Renal pelvis (tissue), 1 donor: ENCODE measurements at regions not wholly inside any gene's neighbourhood (a gene's known extent, or its start where the extent isn't known, plus 50 kb on each side); places are given as distances from the start of the nearest gene placed in this dataset.
"Not testable (repeated sequence)": the region's sequence is repeated elsewhere in the genome, so short reads cannot be mapped to it uniquely, and the experiment has no call there.

ENCODE experiments used
- DNase-seq: peaks from one replicate; pipeline ENCODE4 v3.0.0-alpha.2; 2013

GRCh38 chr2:75896779-75897366 lies 186.2 kb upstream of the GCFC2 start:
- DNase-seq = peak; percentile 34

- DNase-seq = no peak
These were observed 183.5 kb upstream of the GCFC2 start for GRCh38 chr2:75894170-75894569.

- DNase-seq = no peak
These were observed 181.8 kb upstream of the GCFC2 start for GRCh38 chr2:75892490-75892889.

GRCh38 chr2:75882530-75882929 lies 171.8 kb upstream of the GCFC2 start:
- no peak for DNase-seq

GRCh38 chr2:75875606-75876005 lies 164.9 kb upstream of the GCFC2 start:
- not testable (repeated sequence) for DNase-seq

- not testable (repeated sequence) for DNase-seq
These were observed 161.3 kb upstream of the GCFC2 start for GRCh38 chr2:75871762-75872614.

GRCh38 chr2:75870651-75871137 lies 160.0 kb upstream of the GCFC2 start:
- DNase-seq = no peak

- no peak for DNase-seq
These were observed 159.4 kb upstream of the GCFC2 start for GRCh38 chr2:75870133-75870532.

GRCh38 chr2:75865702-75866101 lies 155.0 kb upstream of the GCFC2 start:
- DNase-seq = no peak

- no peak for DNase-seq
These were observed 154.4 kb upstream of the GCFC2 start for GRCh38 chr2:75865083-75865482.

GRCh38 chr2:75862547-75862946 lies 151.8 kb upstream of the GCFC2 start:
- DNase-seq = no peak

- no peak for DNase-seq
These were observed 142.7 kb upstream of the GCFC2 start for GRCh38 chr2:75853436-75853835.

GRCh38 chr2:75852639-75853038 lies 141.9 kb upstream of the GCFC2 start:
- no peak for DNase-seq

- no peak for DNase-seq
These were observed 136.0 kb upstream of the GCFC2 start for GRCh38 chr2:75846683-75847190.

GRCh38 chr2:75844651-75845050 lies 133.9 kb upstream of the GCFC2 start:
- no peak for DNase-seq

- not testable (repeated sequence) for DNase-seq
These were observed 123.9 kb upstream of the GCFC2 start for GRCh38 chr2:75834588-75834987.

GRCh38 chr2:75833386-75833785 lies 122.7 kb upstream of the GCFC2 start:
- no peak for DNase-seq

GRCh38 chr2:75828826-75829225 lies 118.1 kb upstream of the GCFC2 start:
- DNase-seq = no peak

GRCh38 chr2:75823515-75823914 lies 112.8 kb upstream of the GCFC2 start:
- not testable (repeated sequence) for DNase-seq

- DNase-seq = no peak
These were observed 111.6 kb upstream of the GCFC2 start for GRCh38 chr2:75822336-75822735.

- no peak for DNase-seq
These were observed 110.0 kb upstream of the GCFC2 start for GRCh38 chr2:75820693-75821092.

- no peak for DNase-seq
These were observed 100.1 kb upstream of the GCFC2 start for GRCh38 chr2:75810611-75811330.
